GM18519 (cell line): ENCODE measurements at regions not wholly inside any gene's neighbourhood (a gene's known extent, or its start where the extent isn't known, plus 50 kb on each side); places are given as distances from the start of the nearest gene placed in this dataset.

Experiments
- ATAC-seq: cut with Tn5 transposase; IDR thresholded peaks from one replicate; pipeline ENCODE4 v1.9.1; 2021; ENCODE audit warnings: mild to moderate bottlenecking, moderate library complexity; ENCODE audit not compliant: unreplicated experiment, low FRiP score

GRCh38 chr3:116980099-116980498 is 270.5 kb downstream of the TUSC7 start:
- no peak for ATAC-seq

- no peak for ATAC-seq
Observed at GRCh38 chr3:116981089-116981488, 271.5 kb downstream of the TUSC7 start.

- ATAC-seq = no peak
Observed at GRCh38 chr3:116984301-116984700, 274.7 kb downstream of the TUSC7 start.

GRCh38 chr3:116994351-116994879 is 284.8 kb downstream of the TUSC7 start:
- ATAC-seq = no peak

- ATAC-seq = no peak
Observed at GRCh38 chr3:117003501-117003900, 293.9 kb downstream of the TUSC7 start.

GRCh38 chr3:117005274-117005673 is 295.7 kb downstream of the TUSC7 start:
- no peak for ATAC-seq

GRCh38 chr3:117005911-117006522 is 296.4 kb downstream of the TUSC7 start:
- no peak for ATAC-seq

GRCh38 chr3:117010318-117010717 is 300.7 kb downstream of the TUSC7 start:
- ATAC-seq = no peak

GRCh38 chr3:117011687-117012250 is 302.2 kb downstream of the TUSC7 start:
- ATAC-seq = no peak

- ATAC-seq = no peak
Observed at GRCh38 chr3:117016378-117016777, 306.8 kb downstream of the TUSC7 start.

GRCh38 chr3:117017135-117017894 is 307.7 kb downstream of the TUSC7 start:
- peak; percentile 64 for ATAC-seq

GRCh38 chr3:117018655-117019054 is 309.1 kb downstream of the TUSC7 start:
- ATAC-seq = no peak

GRCh38 chr3:117019082-117019713 is 309.6 kb downstream of the TUSC7 start:
- ATAC-seq = peak; percentile 68

GRCh38 chr3:117026401-117026800 is 316.8 kb downstream of the TUSC7 start:
- ATAC-seq = no peak

GRCh38 chr3:117035745-117036144 is 326.2 kb downstream of the TUSC7 start:
- ATAC-seq = no peak

- peak; percentile 67 for ATAC-seq
Observed at GRCh38 chr3:117036259-117036799, 326.8 kb downstream of the TUSC7 start.

GRCh38 chr3:117045143-117045542 is 335.6 kb downstream of the TUSC7 start:
- ATAC-seq = no peak

- ATAC-seq = no peak
Observed at GRCh38 chr3:117047951-117048705, 338.5 kb downstream of the TUSC7 start.

- ATAC-seq = no peak
Observed at GRCh38 chr3:117052395-117052794, 342.8 kb downstream of the TUSC7 start.

GRCh38 chr3:117054556-117054955 is 345.0 kb downstream of the TUSC7 start:
- ATAC-seq = no peak
